GM21360 (cell line): ENCODE measurements at regions not wholly inside any gene's neighbourhood (a gene's known extent, or its start where the extent isn't known, plus 50 kb on each side); places are given as distances from the start of the nearest gene placed in this dataset.

ENCODE experiments used
- ATAC-seq: cut with Tn5 transposase; IDR thresholded peaks from one replicate; pipeline ENCODE4 v1.9.1; 2021; ENCODE audit warnings: mild to moderate bottlenecking, moderate library complexity; ENCODE audit not compliant: unreplicated experiment

GRCh38 chr20:9981829-9982228 is 53.0 kb upstream of the ANKEF1 start:
- no peak for ATAC-seq

GRCh38 chr20:9978397-9979004 is 56.3 kb upstream of the ANKEF1 start:
- ATAC-seq = peak; percentile 99

GRCh38 chr20:9977629-9978028 is 57.2 kb upstream of the ANKEF1 start:
- ATAC-seq = no peak

GRCh38 chr20:9974324-9974723 is 60.5 kb upstream of the ANKEF1 start:
- ATAC-seq = no peak

- no peak for ATAC-seq
Observed at GRCh38 chr20:9971746-9972145, 63.0 kb upstream of the ANKEF1 start.

- no peak for ATAC-seq
Observed at GRCh38 chr20:9969626-9970025, 65.2 kb upstream of the ANKEF1 start.

- ATAC-seq = no peak
Observed at GRCh38 chr20:9968015-9968414, 66.8 kb upstream of the ANKEF1 start.

- no peak for ATAC-seq
Observed at GRCh38 chr20:9966966-9967365, 67.8 kb upstream of the ANKEF1 start.

GRCh38 chr20:9963029-9963428 is 71.8 kb upstream of the ANKEF1 start:
- no peak for ATAC-seq

- no peak for ATAC-seq
Observed at GRCh38 chr20:9958693-9959092, 76.1 kb upstream of the ANKEF1 start.

- no peak for ATAC-seq
Observed at GRCh38 chr20:9955646-9956045, 79.1 kb upstream of the ANKEF1 start.

- ATAC-seq = no peak
Observed at GRCh38 chr20:9949563-9949962, 85.2 kb upstream of the ANKEF1 start.

GRCh38 chr20:9945408-9945807 is 89.4 kb upstream of the ANKEF1 start:
- no peak for ATAC-seq

GRCh38 chr20:9942736-9943135 is 92.1 kb upstream of the ANKEF1 start:
- no peak for ATAC-seq

GRCh38 chr20:9940329-9940728 is 94.5 kb upstream of the ANKEF1 start:
- no peak for ATAC-seq

GRCh38 chr20:9939231-9939630 is 95.6 kb upstream of the ANKEF1 start:
- no peak for ATAC-seq

- no peak for ATAC-seq
Observed at GRCh38 chr20:9935285-9935684, 96.4 kb upstream of the PAK5 start.

GRCh38 chr20:9930142-9930541 is 91.3 kb upstream of the PAK5 start:
- ATAC-seq = no peak

GRCh38 chr20:9928955-9929354 is 90.1 kb upstream of the PAK5 start:
- no peak for ATAC-seq

- ATAC-seq = peak; percentile 88
Observed at GRCh38 chr20:9928281-9928737, 89.4 kb upstream of the PAK5 start.

GRCh38 chr20:9927224-9927623 is 88.3 kb upstream of the PAK5 start:
- no peak for ATAC-seq

GRCh38 chr20:9926476-9926875 is 87.6 kb upstream of the PAK5 start:
- ATAC-seq = no peak

GRCh38 chr20:9926007-9926406 is 87.1 kb upstream of the PAK5 start:
- no peak for ATAC-seq
